K562 (cell line): ENCODE measurements at regions not wholly inside any gene's neighbourhood (a gene's known extent, or its start where the extent isn't known, plus 50 kb on each side); places are given as distances from the start of the nearest gene placed in this dataset.

Experiments
- ATAC-seq: fragments of 200-7000 bp; cut with Tn5 transposase; 3 replicates; pipeline ENCODE4 v1.9.1; 2020; ENCODE audit warnings: moderate library complexity
- BruUV-seq: library from RNA; stranded (reverse); fragments of 400-500 nt; replicated peaks from 2 replicates; lab custom pipeline; 2021; lab: Mats Ljungman, UMichigan
- CTCF ChIA-PET: fragments of 300-600 bp; formaldehyde crosslinking; extraction: SDS; loops from one replicate; lab custom pipeline; 2021; ENCODE audit warnings: low intra/inter-chr PET ratio; lab: Yijun Ruan, JAX
- POLR2A ChIA-PET: fragments of 300-600, 350-650 bp; sonication (Branson Sonifier 250); formaldehyde crosslinking; extraction: SDS; loops from one replicate; lab custom pipeline; 2021; ENCODE audit warnings: antibody characterized with exemption, inconsistent platforms; lab: Yijun Ruan, JAX
- DNase-seq, 4 experiments: peaks; one replicate each; pipeline versions ENCODE4 v3.0.0 to v3.0.0-alpha.2; 2011 to 2018; ENCODE audit warnings: low spot score in 3 of 4, mixed read lengths in 3 of 4; ENCODE audit errors: extremely low read depth in 1 of 4
- FAIRE-seq: peaks from 2 replicates; lab custom pipeline; 2011; peaks lifted over from hg19 to GRCh38; lab: Jason Lieb, UNC
- H2AFZ ChIP-seq: 2 replicates; pipeline ENCODE4 v1.6.0; 2011; ENCODE audit warnings: low read depth, low read length, control low read depth, inconsistent platforms
- H3K27ac ChIP-seq: fragments of 200-600 bp; 3 replicates; pipeline ENCODE4 v1.8.0; 2011; ENCODE audit warnings: low read depth, mild to moderate bottlenecking, control low read depth, inconsistent platforms, low read length, moderate library complexity, mixed read lengths; ENCODE audit errors: extremely low read depth
- H3K27me3 ChIP-seq, 2 experiments: fragments of 300-600 bp in 1 of 2; 2 replicates in 1 of 2; 3 replicates in 1 of 2; pipeline versions ENCODE4 v1.6.0 to v1.8.0; 2011; ENCODE audit warnings: inconsistent platforms in 2 of 2, low read length in 2 of 2, mild to moderate bottlenecking in 1 of 2, mixed read lengths in 1 of 2, moderate library complexity in 1 of 2; ENCODE audit not compliant: control insufficient read depth in 2 of 2, insufficient read depth in 2 of 2
- H3K36me3 ChIP-seq: fragments of 300-600 bp; 3 replicates; pipeline ENCODE4 v1.8.0; 2011; ENCODE audit warnings: mild to moderate bottlenecking, low read length, inconsistent platforms; ENCODE audit not compliant: control insufficient read depth, insufficient read depth
- H3K4me1 ChIP-seq, 2 experiments: fragments of 200-600 bp in 1 of 2; replicated peaks in 1 of 2; 2 replicates in 1 of 2; 3 replicates in 1 of 2; pipeline versions ENCODE4 v1.5.1 to v1.8.0; 2011; ENCODE audit warnings: inconsistent platforms in 2 of 2, low read length in 2 of 2, mild to moderate bottlenecking in 1 of 2, mixed read lengths in 1 of 2, moderate library complexity in 1 of 2; ENCODE audit not compliant: control insufficient read depth in 2 of 2, insufficient read depth in 2 of 2
- H3K4me2 ChIP-seq: 2 replicates; pipeline ENCODE4 v1.6.1; 2011; ENCODE audit warnings: low read length, control low read depth, inconsistent platforms, mixed read lengths; ENCODE audit not compliant: insufficient read depth
- H3K4me3 ChIP-seq: fragments of 200-600 bp; sonication (generic), shearing (Covaris generic); 2 replicates; pipeline ENCODE4 v1.5.1; 2016; ENCODE audit warnings: control low read depth, inconsistent platforms
- H3K79me2 ChIP-seq: fragments of 200-600 bp; 3 replicates; pipeline ENCODE4 v1.8.0; 2011; ENCODE audit warnings: low read length, inconsistent platforms; ENCODE audit not compliant: control insufficient read depth, insufficient read depth
- H3K9ac ChIP-seq, 2 experiments: 2 replicates each; pipeline versions ENCODE4 v1.6.0 to v1.6.1; 2011; ENCODE audit warnings: low read depth in 2 of 2, low read length in 2 of 2, control low read depth in 1 of 2, inconsistent platforms in 1 of 2, mild to moderate bottlenecking in 1 of 2, mixed read lengths in 1 of 2; ENCODE audit not compliant: insufficient read depth in 1 of 2
- H3K9me1 ChIP-seq: one replicate; pipeline ENCODE4 v1.6.0; 2011; ENCODE audit warnings: inconsistent platforms, mild to moderate bottlenecking, low read length, moderate library complexity; ENCODE audit not compliant: control insufficient read depth, insufficient read depth
- H3K9me3 ChIP-seq: replicated peaks from 2 replicates; pipeline ENCODE4 v1.5.1; 2011; ENCODE audit warnings: low read depth, low read length, inconsistent platforms; ENCODE audit not compliant: control insufficient read depth, insufficient read depth
- H4K20me1 ChIP-seq: replicated peaks from 2 replicates; pipeline ENCODE4 v1.6.1; 2011; ENCODE audit warnings: low read length, inconsistent platforms, mixed read lengths; ENCODE audit not compliant: control insufficient read depth, insufficient read depth
- BCOR ChIP-seq: fragments of 450-650 bp; IDR thresholded peaks from 2 replicates; pipeline ENCODE4 v1.6.1; 2016
- CBFB ChIP-seq: sonication (generic); formaldehyde crosslinking; IDR thresholded peaks from 2 replicates; pipeline ENCODE4 v1.4.0; 2020; ENCODE audit warnings: mild to moderate bottlenecking, missing genetic modification reagents
- ERF ChIP-seq: fragments of 450-650 bp; formaldehyde crosslinking; IDR thresholded peaks from 2 replicates; pipeline ENCODE4 v1.4.0; 2020; ENCODE audit warnings: mild to moderate bottlenecking, mixed read lengths
- HDAC1 ChIP-seq, 2 experiments: fragments of 450-650 bp; IDR thresholded peaks; 2 replicates each; pipeline ENCODE4 v1.6.1; 2016 to 2017; ENCODE audit warnings: inconsistent platforms in 1 of 2, mild to moderate bottlenecking in 1 of 2, moderate library complexity in 1 of 2
- KHSRP ChIP-seq: fragments of 450-650 bp; IDR thresholded peaks from 2 replicates; pipeline ENCODE4 v1.6.1; 2017
- SREBF1 ChIP-seq: fragments of 150-350 bp; IDR thresholded peaks from 2 replicates; pipeline ENCODE4 v1.6.1; 2014; ENCODE audit warnings: antibody characterized with exemption, low read depth, low read length, borderline replicate concordance
- SUPT5H ChIP-seq: fragments of 450-650 bp; IDR thresholded peaks from 2 replicates; pipeline ENCODE4 v1.6.1; 2016
- TFAM ChIP-seq: fragments of 250-450 bp; sonication (Bioruptor Pico); conservative IDR thresholded peaks from 2 replicates; pipeline ENCODE4 v1.5.0; 2021; ENCODE audit warnings: mild to moderate bottlenecking, moderate library complexity
- ZNF316 ChIP-seq: fragments of 450-650 bp; IDR thresholded peaks from 2 replicates; pipeline ENCODE4 v1.6.1; 2016
- ZNF551 ChIP-seq: fragments of 250-450 bp; sonication (Bioruptor Pico); IDR thresholded peaks from 2 replicates; pipeline ENCODE4 v1.5.0; 2021; ENCODE audit warnings: mild to moderate bottlenecking, moderate library complexity
- ZNF583 ChIP-seq: fragments of 250-450 bp; sonication (Bioruptor Pico); IDR thresholded peaks from 2 replicates; pipeline ENCODE4 v1.4.0; 2020
- WGBS: fragments of 100-300 bp; shearing (Covaris generic); methylation state at CpG from one replicate; pipeline ENCODE4 v1.1.6; 2016; ENCODE audit warnings: low coverage, mixed read lengths; ENCODE audit not compliant: insufficient coverage; ENCODE audit errors: missing lambda C conversion rate; 5-methylcytosine and 5-hydroxymethylcytosine counted together
- in situ Hi-C: fragments of 300-500 bp; cut with MboI; formaldehyde crosslinking; loops from 4 replicates; pipeline ENCODE4 v1.15.0; 2018; ENCODE audit warnings: inconsistent platforms, mixed read lengths
- intact Hi-C: fragments of 100-400 bp; cut with micrococcal nuclease; formaldehyde crosslinking; loops from 2 replicates; pipeline ENCODE4 v1.14.2; 2022

DNA sequence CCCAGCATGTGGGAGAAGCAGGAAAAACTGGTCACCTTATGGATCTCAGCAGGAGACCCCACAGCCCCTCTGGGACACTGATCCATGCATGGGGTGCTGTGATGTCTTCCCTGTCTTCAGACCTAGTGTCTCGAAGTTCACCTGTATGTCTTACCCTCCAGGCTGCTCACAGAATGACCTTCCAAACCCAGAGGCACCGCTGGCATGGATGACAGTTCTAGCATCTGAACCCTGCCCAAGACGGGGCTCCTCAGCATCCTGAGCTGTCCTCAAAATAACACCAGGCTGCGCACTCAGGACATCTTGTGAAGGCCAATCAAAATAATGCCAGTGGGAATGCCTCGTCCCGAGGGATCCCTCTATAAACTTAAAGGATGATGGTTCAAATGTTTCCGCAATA is 824.9 kb downstream of the TBC1D22A start:
- Histone ChIP-seq H3K4me3 (no peak overlapping the region), H3K9ac (no peak overlapping the region), H3K27ac (no peak overlapping the region), H3K9me1 (no peaks in the 10 kb centered on the region), H3K79me2 (no peaks in the 10 kb centered on the region), H3K9me3 (no peaks in the 10 kb centered on the region), H4K20me1 (no peaks in the 10 kb centered on the region; the same call in 1 of the 2 replicates), H2AFZ (no peak overlapping the region), H3K27me3 (peaks cover 4 to 19% of the 10 kb centered on the region in 2 experiments; a peak in 2 of 5 replicates), H3K4me1 (no peaks in the 10 kb centered on the region), H3K36me3 (no peaks in the 10 kb centered on the region), H3K4me2 (no peak overlapping the region)
- intact Hi-C loops = no loop called here
- POLR2A ChIA-PET = no interaction called here
- BruUV-seq = no TSS peak
- WGBS = 2% methylated on average over 5 of the region's 7 CpGs
- FAIRE-seq = no peak
- ATAC-seq = no peak
- DNase-seq = no peak
- CTCF ChIA-PET = no interaction called here
- in situ Hi-C loops = loop anchor here (25.0 kb wide), 1 partner anchor 900 kb away; a partner anchor contains a TSS
- TF ChIP-seq SUPT5H (no peak), ZNF551 (no peak), ERF (CRISPR knock-in tag) (no peak), CBFB (no peak), HDAC1 (IDR thresholded peaks at IDR 0.05) (no peak)

DNA sequence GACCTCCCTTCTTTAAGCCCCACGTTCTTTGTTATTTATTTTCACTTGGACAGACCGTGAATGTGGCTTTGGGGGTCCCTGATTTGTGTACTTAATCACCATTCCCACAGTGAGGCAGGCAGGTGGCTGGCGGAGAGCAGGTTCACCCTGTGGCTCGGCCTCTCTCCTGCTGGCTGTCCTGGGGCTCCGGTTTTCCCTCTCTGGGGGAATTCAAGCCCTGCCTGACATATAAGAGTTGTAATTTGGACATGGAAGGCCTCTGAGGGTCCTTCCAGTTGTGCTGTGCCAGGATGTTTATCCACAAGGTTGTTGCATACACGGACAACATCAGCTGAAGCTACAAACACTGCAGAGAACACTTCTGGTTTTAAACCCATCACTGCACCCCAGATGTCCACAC is 824.5 kb downstream of the TBC1D22A start:
- in situ Hi-C loops = loop anchor here (25.0 kb wide), 1 partner anchor 900 kb away; a partner anchor contains a TSS
- H4K20me1 ChIP-seq = no peaks in the 10 kb centered on the region; the same call in 1 of the 2 replicates
- FAIRE-seq = no peak

More for the DNA sequence above, 824.5 kb downstream of the TBC1D22A start:
- Histone ChIP-seq H3K4me1 (no peaks in the 10 kb centered on the region), H3K27me3 (peaks cover 4 to 19% of the 10 kb centered on the region in 2 experiments; a peak in 2 of 5 replicates), H3K9ac (no peak overlapping the region), H3K79me2 (no peaks in the 10 kb centered on the region), H3K9me1 (no peaks in the 10 kb centered on the region), H3K36me3 (no peaks in the 10 kb centered on the region), H3K4me2 (no peak overlapping the region), H3K4me3 (no peak overlapping the region), H3K9me3 (no peaks in the 10 kb centered on the region), H2AFZ (no peak overlapping the region), H3K27ac (no peak overlapping the region)
- ChIA-PET CTCF (no interaction called here), POLR2A (no interaction called here)
- intact Hi-C loops = no loop called here
- BruUV-seq = no TSS peak
- ATAC-seq (no peak), DNase-seq (no peak)
- TF ChIP-seq ZNF316 = no peak
- TF ChIP-seq SREBF1 = no peak
- no peak for TF ChIP-seq ZNF583 (CRISPR knock-in tag)
- TF ChIP-seq TFAM = no peak
- no peak for TF ChIP-seq KHSRP
- no peak for TF ChIP-seq BCOR
- 0% methylated on average over 3 of the region's 6 CpGs for WGBS
